ENCODE measurements at regions not wholly inside any gene's neighbourhood (a gene's known extent, or its start where the extent isn't known, plus 50 kb on each side); places are given as distances from the start of the nearest gene placed in this dataset.

DNA sequence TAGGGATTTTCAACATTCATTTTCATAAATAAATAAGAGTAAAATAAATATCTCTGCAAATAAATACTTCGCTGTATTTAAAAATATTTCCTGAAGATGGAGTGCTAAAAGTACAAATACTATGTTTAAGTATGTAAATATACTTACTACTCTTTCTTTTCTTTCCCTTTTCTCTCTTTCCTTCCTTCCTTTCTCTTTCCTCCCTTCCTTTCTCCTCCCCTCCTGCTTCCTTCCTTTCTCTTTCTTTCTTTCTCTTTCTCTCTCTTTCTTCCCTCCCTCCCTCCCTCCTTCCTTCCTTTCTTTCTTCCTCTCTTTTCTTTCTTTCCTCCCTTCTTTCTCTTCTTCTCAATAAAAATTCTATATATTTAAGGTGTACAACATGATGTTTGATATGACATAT lies 496.1 kb downstream of the CCSER2 start:
- H3K4me1 ChIP-seq = no peaks in the 10 kb centered on the region
- TF ChIP-seq, protein P1, sequence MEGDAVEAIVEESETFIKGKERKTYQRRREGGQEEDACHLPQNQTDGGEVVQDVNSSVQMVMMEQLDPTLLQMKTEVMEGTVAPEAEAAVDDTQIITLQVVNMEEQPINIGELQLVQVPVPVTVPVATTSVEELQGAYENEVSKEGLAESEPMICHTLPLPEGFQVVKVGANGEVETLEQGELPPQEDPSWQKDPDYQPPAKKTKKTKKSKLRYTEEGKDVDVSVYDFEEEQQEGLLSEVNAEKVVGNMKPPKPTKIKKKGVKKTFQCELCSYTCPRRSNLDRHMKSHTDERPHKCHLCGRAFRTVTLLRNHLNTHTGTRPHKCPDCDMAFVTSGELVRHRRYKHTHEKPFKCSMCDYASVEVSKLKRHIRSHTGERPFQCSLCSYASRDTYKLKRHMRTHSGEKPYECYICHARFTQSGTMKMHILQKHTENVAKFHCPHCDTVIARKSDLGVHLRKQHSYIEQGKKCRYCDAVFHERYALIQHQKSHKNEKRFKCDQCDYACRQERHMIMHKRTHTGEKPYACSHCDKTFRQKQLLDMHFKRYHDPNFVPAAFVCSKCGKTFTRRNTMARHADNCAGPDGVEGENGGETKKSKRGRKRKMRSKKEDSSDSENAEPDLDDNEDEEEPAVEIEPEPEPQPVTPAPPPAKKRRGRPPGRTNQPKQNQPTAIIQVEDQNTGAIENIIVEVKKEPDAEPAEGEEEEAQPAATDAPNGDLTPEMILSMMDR (IDR thresholded peaks at IDR 0.05) = no peak
- H3K36me3 ChIP-seq = no peaks in the 10 kb centered on the region
- no peak overlapping the region for H3K27ac ChIP-seq
- no peaks in the 10 kb centered on the region for H3K9me3 ChIP-seq
- no peaks in the 10 kb centered on the region for H3K27me3 ChIP-seq
- no peak for ATAC-seq
- intact Hi-C loops (cut with DNase I) = no loop called here
- DNase-seq = no peak
- H3K4me3 ChIP-seq = no peak overlapping the region

DNA sequence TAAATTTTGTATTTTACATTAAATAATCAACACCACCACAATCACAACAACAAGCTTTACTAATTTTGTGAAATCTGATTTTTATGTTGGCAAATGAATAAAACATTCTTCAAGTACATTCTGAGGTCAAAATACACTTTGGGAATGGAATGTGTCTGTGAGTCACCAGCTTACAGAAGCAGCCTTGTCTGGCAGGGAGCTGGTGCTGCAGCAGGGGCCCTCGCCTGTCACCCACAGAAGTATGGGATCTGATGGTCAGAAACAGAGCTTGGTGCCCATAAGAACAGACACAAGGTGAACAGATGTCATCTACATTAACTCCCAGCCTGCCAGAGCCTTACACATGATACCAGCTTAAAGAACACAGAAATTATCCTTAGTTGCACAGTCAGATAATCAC lies 496.9 kb downstream of the CCSER2 start:
- Histone ChIP-seq H3K4me3 (no peak overlapping the region), H3K9me3 (no peaks in the 10 kb centered on the region), H3K27me3 (no peaks in the 10 kb centered on the region), H3K4me1 (no peaks in the 10 kb centered on the region), H3K36me3 (no peaks in the 10 kb centered on the region), H3K27ac (no peak overlapping the region)
- ATAC-seq (peak; percentile 93), DNase-seq (no peak)
- intact Hi-C loops (cut with DNase I) = no loop called here
- TF ChIP-seq, protein P1 (IDR thresholded peaks at IDR 0.05) = no peak

DNA sequence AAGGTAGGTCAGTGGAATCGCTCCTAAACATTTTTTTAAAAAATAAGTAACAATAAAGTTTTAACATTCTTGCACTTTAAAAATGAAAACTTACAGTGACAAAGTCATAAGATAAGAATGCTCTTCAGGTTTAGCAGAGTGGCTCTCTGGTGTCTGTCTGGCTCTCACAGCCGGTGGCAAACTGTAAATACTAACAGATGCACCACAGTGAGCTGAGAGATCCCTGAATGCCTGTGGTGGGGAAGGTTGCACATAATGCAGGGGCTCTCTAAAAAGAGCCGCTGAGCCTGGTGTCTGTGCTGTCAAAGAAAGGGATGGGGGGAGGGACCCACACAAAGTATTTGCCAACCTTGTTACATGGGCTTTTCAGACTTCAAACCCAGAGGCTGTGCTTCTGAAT lies 498.3 kb downstream of the CCSER2 start:
- no peak for ATAC-seq
- Histone ChIP-seq H3K4me3 (no peak overlapping the region), H3K4me1 (no peaks in the 10 kb centered on the region), H3K27ac (no peak overlapping the region), H3K36me3 (no peaks in the 10 kb centered on the region), H3K27me3 (no peaks in the 10 kb centered on the region), H3K9me3 (no peaks in the 10 kb centered on the region)
- intact Hi-C loops (cut with DNase I) = no loop called here
- no peak for DNase-seq
- TF ChIP-seq, protein P1 (IDR thresholded peaks at IDR 0.05) = no peak

DNA sequence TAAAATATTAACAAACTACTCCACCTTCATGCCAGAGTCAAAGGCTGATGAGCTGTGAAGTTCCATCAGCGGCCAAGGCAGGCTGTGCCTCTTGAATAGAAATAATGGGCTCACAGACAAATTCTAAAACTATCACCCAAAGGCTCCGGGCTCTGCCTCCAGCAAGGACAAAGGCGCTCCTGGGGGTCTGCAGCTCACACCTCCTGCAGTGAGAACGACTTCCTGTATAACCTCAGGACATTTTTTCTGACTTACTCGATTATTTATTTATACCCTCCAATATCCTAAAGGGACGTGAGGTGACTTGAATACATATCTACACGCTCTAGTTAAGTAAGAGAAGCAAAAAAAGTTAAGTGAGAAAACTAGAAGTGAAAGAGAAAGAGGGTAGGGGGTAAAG lies 500.7 kb downstream of the CCSER2 start:
- H3K9me3 ChIP-seq = no peaks in the 10 kb centered on the region
- H3K4me3 ChIP-seq = no peak overlapping the region
- H3K27me3 ChIP-seq = no peaks in the 10 kb centered on the region
- TF ChIP-seq, protein P1 (IDR thresholded peaks at IDR 0.05) = no peak
- no peak overlapping the region for H3K27ac ChIP-seq
- no peaks in the 10 kb centered on the region for H3K4me1 ChIP-seq
- DNase-seq (no peak), ATAC-seq (no peak)
- H3K36me3 ChIP-seq = no peaks in the 10 kb centered on the region
- intact Hi-C loops (cut with DNase I) = no loop called here

DNA sequence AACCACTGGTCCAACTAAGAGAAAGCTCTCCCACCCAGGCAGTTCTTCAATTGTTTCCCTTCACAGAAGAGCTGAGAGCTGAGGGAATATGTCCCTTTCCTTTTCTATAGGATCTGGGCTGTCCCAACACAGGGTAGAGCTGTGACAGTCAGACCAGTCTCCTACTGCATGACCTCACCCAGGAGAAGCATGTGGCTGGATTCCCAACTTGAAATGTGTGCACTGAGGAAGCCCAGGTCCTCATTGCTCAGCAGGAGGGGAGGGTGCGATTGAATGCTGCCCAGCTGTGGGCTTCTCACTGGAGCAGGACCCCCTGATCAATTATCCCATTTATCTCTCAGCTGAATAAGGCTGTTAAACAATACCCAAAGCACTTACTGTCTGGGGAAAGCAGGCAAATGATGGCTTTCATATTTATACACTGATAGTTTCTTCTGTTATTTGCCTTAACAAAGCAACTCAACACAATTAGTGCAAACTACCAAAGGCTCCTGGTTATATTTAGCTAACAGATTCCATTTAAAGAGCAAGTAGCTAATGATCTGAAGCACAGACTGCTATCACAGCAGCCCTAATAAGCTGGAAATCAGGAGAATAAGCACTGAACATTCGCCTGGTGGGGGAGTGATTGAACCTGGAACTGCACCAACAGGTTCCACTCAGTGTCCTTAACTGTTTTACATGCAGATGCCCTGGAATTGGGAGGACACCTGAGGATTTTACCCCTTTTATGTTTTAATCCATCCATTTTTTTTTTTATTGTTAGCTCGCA lies 508.8 kb downstream of the CCSER2 start:
- intact Hi-C loops (cut with DNase I) = no loop called here
- Histone ChIP-seq H3K27me3 (no peaks in the 10 kb centered on the region), H3K27ac (no peak overlapping the region), H3K4me1 (no peaks in the 10 kb centered on the region), H3K4me3 (no peak overlapping the region), H3K36me3 (no peaks in the 10 kb centered on the region), H3K9me3 (no peaks in the 10 kb centered on the region)
- ATAC-seq = no peak
- no peak for DNase-seq
- TF ChIP-seq, protein P1 (IDR thresholded peaks at IDR 0.05) = no peak

All from left lung (tissue), 4 donors.